Ovary (tissue), 7 donors: ENCODE measurements at regions not wholly inside any gene's neighbourhood (a gene's known extent, or its start where the extent isn't known, plus 50 kb on each side); places are given as distances from the start of the nearest gene placed in this dataset.

Experiments used
- DNase-seq, 5 donors: peaks; one replicate each; pipeline ENCODE4 v3.0.0-alpha.2; 2019 to 2020
- H3K27ac ChIP-seq, 2 donors: fragments of 200-600 bp; one replicate each; pipeline versions ENCODE4 v1.5.1 to v1.8.0; 2019 to 2022
- H3K27me3 ChIP-seq: fragments of 200-600 bp; one replicate; pipeline ENCODE4 v1.8.0; 2022
- H3K36me3 ChIP-seq: fragments of 200-600 bp; sonication (generic); one replicate; pipeline ENCODE4 v1.5.1; 2019
- H3K4me1 ChIP-seq: one replicate; pipeline ENCODE4 v1.8.1; 2013; ENCODE audit warnings: mild to moderate bottlenecking, moderate library complexity; ENCODE audit not compliant: insufficient read depth
- H3K4me3 ChIP-seq: fragments of 200-600 bp; sonication (generic); one replicate; pipeline ENCODE4 v1.5.1; 2017
- H3K9me3 ChIP-seq, 2 donors: fragments of 200-600 bp in 1 of 2; sonication (generic) in 1 of 2; one replicate each; pipeline versions ENCODE4 v1.5.1 to v1.8.1; 2013 to 2019; ENCODE audit warnings: mild to moderate bottlenecking in 1 of 2, moderate library complexity in 1 of 2
- EP300 ChIP-seq: sonication (generic); formaldehyde crosslinking; IDR thresholded peaks from one replicate; pipeline ENCODE4 v1.6.1; 2017; ENCODE audit warnings: antibody characterized with exemption
- POLR2A ChIP-seq: fragments of 450-650 bp; IDR thresholded peaks from one replicate; pipeline ENCODE4 v1.6.1; 2017; ENCODE audit warnings: antibody characterized with exemption, mild to moderate bottlenecking, moderate library complexity
- WGBS, 3 donors: extraction: QIAGEN DNeasy Blood & Tissue Kit in 1 of 3; methylation state at CpG; one replicate each; pipeline versions ENCODE4 v1.1.5 to v1.1.7; 2013 to 2017; 5-methylcytosine and 5-hydroxymethylcytosine counted together
- intact Hi-C, 4 donors: fragments of 100-400 bp; cut with DNase I; formaldehyde crosslinking; loops; one replicate each; pipeline versions ENCODE4 v1.11.0 to v1.15.1; 2022 to 2023
- TF ChIP-seq, protein P1 (sequence below), 3 donors: fragments of 450-650 bp in 2 of 3; fragments of 200-600 bp in 1 of 3; IDR thresholded peaks; one replicate each; pipeline versions ENCODE4 v1.5.1 to v1.8.0; 2016 to 2022; ENCODE audit warnings: antibody characterized with exemption in 3 of 3, mild to moderate bottlenecking in 1 of 3
- donor health status: DM: no; HTN: no; CAD: no; lungs with moderate emphysema.
- donor health status: DM: no; HTN: no; CAD: no.
- donor health status: Bipolar disorder and iron deficiency.
- donor health status: DM: no; HTN: no; CAD: no.
- donor health status: DM: yes; HTN: yes; CAD: no.

DNA sequence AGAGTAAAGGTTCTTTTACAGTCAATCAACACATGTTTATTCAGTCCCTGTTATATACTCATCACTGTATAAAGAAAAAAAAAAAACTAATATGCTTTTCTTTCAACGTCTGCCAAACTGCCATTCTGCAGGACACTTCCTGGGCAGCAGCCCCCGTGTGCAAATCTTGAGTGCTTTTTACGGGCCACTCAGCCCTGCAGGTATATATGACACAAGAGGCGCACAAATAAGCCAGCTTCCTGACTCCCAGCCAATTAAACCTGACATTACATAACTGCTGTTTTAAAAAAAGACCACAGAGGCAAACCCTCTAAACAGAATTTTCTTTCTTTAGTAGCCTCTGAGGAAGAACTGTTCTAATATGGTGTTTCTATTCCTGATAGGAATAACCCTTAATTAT is 263.0 kb upstream of the NEBL start:
- no peaks in the 10 kb centered on the region for H3K4me1 ChIP-seq
- no peaks in the 10 kb centered on the region for H3K27me3 ChIP-seq
- no peak for DNase-seq
- TF ChIP-seq EP300 (no peak), POLR2A (no peak)
- TF ChIP-seq, protein P1, sequence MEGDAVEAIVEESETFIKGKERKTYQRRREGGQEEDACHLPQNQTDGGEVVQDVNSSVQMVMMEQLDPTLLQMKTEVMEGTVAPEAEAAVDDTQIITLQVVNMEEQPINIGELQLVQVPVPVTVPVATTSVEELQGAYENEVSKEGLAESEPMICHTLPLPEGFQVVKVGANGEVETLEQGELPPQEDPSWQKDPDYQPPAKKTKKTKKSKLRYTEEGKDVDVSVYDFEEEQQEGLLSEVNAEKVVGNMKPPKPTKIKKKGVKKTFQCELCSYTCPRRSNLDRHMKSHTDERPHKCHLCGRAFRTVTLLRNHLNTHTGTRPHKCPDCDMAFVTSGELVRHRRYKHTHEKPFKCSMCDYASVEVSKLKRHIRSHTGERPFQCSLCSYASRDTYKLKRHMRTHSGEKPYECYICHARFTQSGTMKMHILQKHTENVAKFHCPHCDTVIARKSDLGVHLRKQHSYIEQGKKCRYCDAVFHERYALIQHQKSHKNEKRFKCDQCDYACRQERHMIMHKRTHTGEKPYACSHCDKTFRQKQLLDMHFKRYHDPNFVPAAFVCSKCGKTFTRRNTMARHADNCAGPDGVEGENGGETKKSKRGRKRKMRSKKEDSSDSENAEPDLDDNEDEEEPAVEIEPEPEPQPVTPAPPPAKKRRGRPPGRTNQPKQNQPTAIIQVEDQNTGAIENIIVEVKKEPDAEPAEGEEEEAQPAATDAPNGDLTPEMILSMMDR (IDR thresholded peaks at IDR 0.05): no peak
- H3K4me3 ChIP-seq: no peak overlapping the region
- H3K36me3 ChIP-seq: no peaks in the 10 kb centered on the region
- intact Hi-C loops: no loop called here
- H3K9me3 ChIP-seq: no peaks in the 10 kb centered on the region
- 71 to 84% (median 79%) methylated on average over 4 of the region's 4 CpGs for WGBS, 3 donors
- H3K27ac ChIP-seq: no peak overlapping the region

DNA sequence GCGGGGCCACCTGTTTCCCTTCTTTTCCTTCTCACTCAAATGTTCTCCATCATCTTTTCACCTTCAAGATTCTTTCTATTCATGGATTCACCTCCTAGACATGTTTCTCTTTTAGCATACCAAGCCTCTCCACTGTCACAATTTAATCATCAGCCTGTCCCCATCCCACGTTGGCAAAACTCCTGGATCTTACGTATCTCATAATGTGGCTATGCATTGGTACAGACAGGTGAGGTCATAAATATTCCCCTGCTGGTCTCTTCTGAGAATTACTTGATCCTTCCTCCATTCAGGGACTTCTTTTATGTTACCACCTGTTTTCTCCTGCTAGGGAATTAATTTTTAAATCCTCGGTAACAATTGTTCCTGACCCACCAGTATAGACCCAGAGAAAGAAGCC is 262.6 kb upstream of the NEBL start:
- Histone ChIP-seq H3K4me1 (no peaks in the 10 kb centered on the region), H3K27ac (no peak overlapping the region), H3K4me3 (no peak overlapping the region), H3K36me3 (no peaks in the 10 kb centered on the region), H3K9me3 (no peaks in the 10 kb centered on the region), H3K27me3 (no peaks in the 10 kb centered on the region)
- WGBS, 3 donors: 91 to 93% (median 93%) methylated on average over 4 of the region's 4 CpGs
- no peak for DNase-seq
- TF ChIP-seq EP300 (no peak), POLR2A (no peak)
- TF ChIP-seq, protein P1 (IDR thresholded peaks at IDR 0.05): no peak
- intact Hi-C loops: no loop called here

DNA sequence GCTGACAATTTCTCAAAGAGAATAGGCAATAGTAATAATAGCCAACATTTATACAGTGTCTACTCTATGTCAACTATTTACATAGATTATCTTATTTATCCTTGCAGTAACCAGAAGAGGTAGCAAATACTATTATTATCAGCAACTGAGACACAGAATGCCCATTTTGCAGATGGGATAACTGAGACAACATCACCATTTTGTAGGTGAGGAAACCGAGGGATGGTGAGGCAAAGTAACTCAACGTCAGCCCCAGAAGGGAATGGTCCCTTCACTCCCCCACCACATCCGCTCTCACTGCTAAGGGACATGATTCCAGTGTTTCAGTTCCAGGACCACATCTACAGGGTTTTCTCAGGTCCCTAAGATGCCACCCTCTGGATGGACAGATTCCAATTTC is 261.2 kb upstream of the NEBL start:
- intact Hi-C loops: no loop called here
- no peaks in the 10 kb centered on the region for H3K36me3 ChIP-seq

DNA sequence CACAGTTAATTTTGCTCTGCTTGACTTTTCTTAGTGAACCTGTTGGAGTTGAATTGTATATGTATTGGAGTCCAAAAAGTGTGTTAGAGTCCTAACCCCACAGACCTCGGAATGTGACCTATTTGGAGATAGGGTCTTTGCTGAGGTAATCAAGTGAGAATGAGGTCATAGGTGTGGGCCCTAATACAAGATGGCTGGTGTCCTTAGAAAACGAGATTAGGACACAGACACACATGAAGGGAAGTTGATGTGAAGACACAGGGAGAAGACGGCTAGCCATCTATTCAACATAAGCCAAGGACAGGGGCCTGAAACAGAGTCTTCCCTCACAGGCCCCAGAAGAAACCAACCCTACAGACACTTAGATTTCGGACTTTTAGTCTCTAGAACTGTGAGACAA is 260.6 kb upstream of the NEBL start:
- intact Hi-C loops: no loop called here
- 83 to 92% (median 84%) methylated on average over 4 of the region's 4 CpGs for WGBS, 3 donors

More for the DNA sequence above, 261.2 kb upstream of the NEBL start:
- DNase-seq: no peak
- Histone ChIP-seq H3K9me3 (no peaks in the 10 kb centered on the region), H3K27ac (no peak overlapping the region), H3K27me3 (no peaks in the 10 kb centered on the region), H3K4me3 (no peak overlapping the region), H3K4me1 (no peaks in the 10 kb centered on the region)
- no peak for TF ChIP-seq EP300
- no peak for TF ChIP-seq POLR2A
- TF ChIP-seq, protein P1 (IDR thresholded peaks at IDR 0.05): no peak
- 95 to 99% (median 98%) methylated on average over 3 of the region's 3 CpGs for WGBS, 3 donors

More for the DNA sequence above, 260.6 kb upstream of the NEBL start:
- DNase-seq: no peak
- Histone ChIP-seq H3K27me3 (no peaks in the 10 kb centered on the region), H3K4me3 (no peak overlapping the region), H3K9me3 (no peaks in the 10 kb centered on the region), H3K27ac (no peak overlapping the region), H3K36me3 (no peaks in the 10 kb centered on the region), H3K4me1 (no peaks in the 10 kb centered on the region)
- TF ChIP-seq POLR2A (no peak), EP300 (no peak)
- TF ChIP-seq, protein P1 (IDR thresholded peaks at IDR 0.05): no peak
